ENCODE measurements at regions not wholly inside any gene's neighbourhood (a gene's known extent, or its start where the extent isn't known, plus 50 kb on each side); places are given as distances from the start of the nearest gene placed in this dataset.

- no peaks in the 10 kb centered on the region for H3K36me3 ChIP-seq
- TF ChIP-seq CTCF (IDR thresholded peaks at IDR 0.05): no peak
- H3K4me1 ChIP-seq (ENCODE audit: control insufficient read depth in 1 of 2, low read depth in 2 of 2): no peaks in the 10 kb centered on the region
- no peaks in the 10 kb centered on the region for H3K9me3 ChIP-seq
- H3K4me3 ChIP-seq: no peak overlapping the region
- no peak overlapping the region for H3K27ac ChIP-seq
- no peaks in the 10 kb centered on the region for H3K27me3 ChIP-seq (replicated peaks; ENCODE audit: insufficient read depth)
- DNase-seq (ENCODE audit: low spot score): no peak
- no peak for ATAC-seq (ENCODE audit: insufficient number of reproducible peaks, low FRiP score, low read depth)
These were observed 340.2 kb upstream of the NR5A2 start for GRCh38 chr1:199687321-199687720.

GRCh38 chr1:199688133-199688676 is 339.3 kb upstream of the NR5A2 start:
- Histone ChIP-seq H3K4me1 (ENCODE audit: control insufficient read depth in 1 of 2, low read depth in 2 of 2) (no peaks in the 10 kb centered on the region), H3K4me3 (no peak overlapping the region), H3K36me3 (no peaks in the 10 kb centered on the region), H3K9me3 (no peaks in the 10 kb centered on the region), H3K27ac (no peak overlapping the region), H3K27me3 (replicated peaks; ENCODE audit: insufficient read depth) (no peaks in the 10 kb centered on the region)
- ATAC-seq (ENCODE audit: insufficient number of reproducible peaks, low FRiP score, low read depth): no peak
- no peak for TF ChIP-seq CTCF (IDR thresholded peaks at IDR 0.05)
- DNase-seq (ENCODE audit: low spot score): no peak

GRCh38 chr1:199688774-199689173 is 338.7 kb upstream of the NR5A2 start:
- ATAC-seq (ENCODE audit: insufficient number of reproducible peaks, low FRiP score, low read depth) (no peak), DNase-seq (ENCODE audit: low spot score) (no peak)
- H3K27me3 ChIP-seq (replicated peaks; ENCODE audit: insufficient read depth): no peaks in the 10 kb centered on the region
- H3K4me1 ChIP-seq (ENCODE audit: control insufficient read depth in 1 of 2, low read depth in 2 of 2): no peaks in the 10 kb centered on the region
- H3K4me3 ChIP-seq: no peak overlapping the region
- no peaks in the 10 kb centered on the region for H3K36me3 ChIP-seq
- no peak overlapping the region for H3K27ac ChIP-seq
- H3K9me3 ChIP-seq: no peaks in the 10 kb centered on the region
- no peak for TF ChIP-seq CTCF (IDR thresholded peaks at IDR 0.05)

GRCh38 chr1:199690496-199690895 is 337.0 kb upstream of the NR5A2 start:
- Histone ChIP-seq H3K36me3 (no peaks in the 10 kb centered on the region), H3K4me1 (ENCODE audit: control insufficient read depth in 1 of 2, low read depth in 2 of 2) (no peaks in the 10 kb centered on the region), H3K4me3 (no peak overlapping the region), H3K27ac (no peak overlapping the region), H3K27me3 (replicated peaks; ENCODE audit: insufficient read depth) (no peaks in the 10 kb centered on the region), H3K9me3 (no peaks in the 10 kb centered on the region)
- ATAC-seq (ENCODE audit: insufficient number of reproducible peaks, low FRiP score, low read depth) (no peak), DNase-seq (ENCODE audit: low spot score) (no peak)
- TF ChIP-seq CTCF (IDR thresholded peaks at IDR 0.05): no peak

GRCh38 chr1:199691540-199691939 is 336.0 kb upstream of the NR5A2 start:
- TF ChIP-seq CTCF (IDR thresholded peaks at IDR 0.05): no peak
- H3K27me3 ChIP-seq (replicated peaks; ENCODE audit: insufficient read depth): no peaks in the 10 kb centered on the region
- H3K27ac ChIP-seq: no peak overlapping the region
- no peak overlapping the region for H3K4me3 ChIP-seq
- ATAC-seq (ENCODE audit: insufficient number of reproducible peaks, low FRiP score, low read depth) (peak; percentile 50), DNase-seq (ENCODE audit: low spot score) (no peak)
- H3K9me3 ChIP-seq: no peaks in the 10 kb centered on the region
- no peaks in the 10 kb centered on the region for H3K36me3 ChIP-seq
- H3K4me1 ChIP-seq (ENCODE audit: control insufficient read depth in 1 of 2, low read depth in 2 of 2): no peaks in the 10 kb centered on the region

All from thoracic aorta (tissue), 2 donors.